HG03025 (cell line): ENCODE measurements at regions not wholly inside any gene's neighbourhood (a gene's known extent, or its start where the extent isn't known, plus 50 kb on each side); places are given as distances from the start of the nearest gene placed in this dataset.

Experiments used
- ATAC-seq: cut with Tn5 transposase; IDR thresholded peaks from one replicate; pipeline ENCODE4 v1.9.1; 2021; ENCODE audit warnings: mild to moderate bottlenecking, moderate library complexity; ENCODE audit not compliant: unreplicated experiment, low FRiP score

GRCh38 chr12:92539976-92540781, 162.6 kb upstream of the PLEKHG7 start:
- ATAC-seq, result no peak

- ATAC-seq, result no peak
Observed at GRCh38 chr12:92539110-92539749, 163.6 kb upstream of the PLEKHG7 start.

GRCh38 chr12:92537290-92537960, 165.4 kb upstream of the PLEKHG7 start:
- ATAC-seq, result no peak

DNA sequence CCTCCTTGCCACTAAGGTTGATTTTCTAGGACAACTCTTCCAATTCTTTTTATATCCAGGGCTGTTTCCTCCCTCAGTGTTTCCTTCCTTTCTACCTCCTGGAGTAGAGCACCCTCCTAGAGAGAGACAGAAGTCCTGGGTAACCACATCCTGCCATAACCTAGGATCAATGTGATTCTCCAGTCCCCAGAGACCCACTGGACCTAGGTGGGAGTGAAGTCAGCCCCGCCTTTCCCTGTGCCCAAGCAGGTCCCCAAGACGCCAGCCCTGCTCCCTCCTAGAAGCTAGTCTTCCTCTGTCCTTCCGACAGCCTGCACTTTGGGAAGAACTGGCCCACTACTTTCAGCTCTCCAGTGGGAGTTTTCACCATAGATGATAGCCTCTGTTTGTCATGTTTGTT, 166.8 kb upstream of the PLEKHG7 start:
- no peak for ATAC-seq

GRCh38 chr12:92533280-92533890, 169.4 kb upstream of the PLEKHG7 start:
- ATAC-seq, result no peak

DNA sequence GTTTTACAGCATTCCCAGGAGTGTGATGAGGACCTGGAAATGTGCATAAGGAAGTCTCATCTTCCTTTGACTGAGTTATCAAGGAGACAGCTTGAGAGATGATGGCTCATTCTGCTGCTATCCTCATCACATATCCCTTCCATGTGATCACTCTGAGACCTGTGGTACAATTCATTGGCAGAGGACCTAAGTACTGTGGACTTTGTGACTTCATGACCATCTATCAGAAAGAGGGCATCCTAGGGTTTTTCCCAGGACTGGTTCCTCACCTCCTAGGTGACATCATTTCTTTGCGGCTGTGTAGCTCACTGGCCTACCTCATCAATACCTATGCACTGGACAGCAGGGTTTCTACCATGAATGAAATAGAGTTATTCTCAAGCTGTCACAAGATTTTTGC, 172.1 kb upstream of the PLEKHG7 start:
- ATAC-seq, result no peak

- no peak for ATAC-seq
Observed at GRCh38 chr12:92529944-92530343, 172.8 kb upstream of the PLEKHG7 start.

DNA sequence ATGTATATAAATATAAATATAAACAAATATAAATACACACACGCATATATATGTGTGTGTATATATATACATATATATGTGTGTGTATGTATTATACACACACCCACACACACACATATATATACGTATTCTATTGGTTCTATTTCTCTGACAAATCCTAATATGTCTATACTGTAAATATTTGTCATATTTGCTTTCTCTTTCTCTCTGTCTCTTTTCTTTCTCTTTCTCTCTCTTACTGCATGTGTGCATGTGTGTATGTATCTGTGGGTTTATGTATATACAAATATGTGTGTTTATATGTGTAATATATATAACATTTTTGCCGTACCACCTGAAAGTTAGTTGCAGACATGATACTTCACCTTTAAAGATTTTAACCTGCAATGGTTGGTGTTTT, 174.2 kb upstream of the PLEKHG7 start:
- ATAC-seq, result no peak

DNA sequence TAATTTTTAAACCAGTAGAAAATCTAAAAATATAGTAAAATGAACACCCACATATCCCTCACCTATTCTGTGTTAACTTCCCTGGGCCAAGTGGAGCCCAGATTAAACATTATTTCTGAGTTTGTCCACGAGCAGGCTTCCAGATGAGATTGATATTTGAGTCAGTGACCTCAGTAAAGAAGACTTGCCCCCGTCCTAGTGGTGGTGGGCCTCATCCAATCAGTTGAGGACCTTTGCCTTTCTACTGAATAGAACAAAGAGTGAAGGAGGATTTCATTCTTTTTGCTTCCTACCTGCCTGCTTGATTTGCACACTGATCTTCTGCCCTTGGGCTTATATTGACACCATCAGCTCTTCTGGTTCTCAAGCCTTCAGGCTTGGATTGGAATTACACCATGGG, 174.7 kb upstream of the PLEKHG7 start:
- no peak for ATAC-seq

DNA sequence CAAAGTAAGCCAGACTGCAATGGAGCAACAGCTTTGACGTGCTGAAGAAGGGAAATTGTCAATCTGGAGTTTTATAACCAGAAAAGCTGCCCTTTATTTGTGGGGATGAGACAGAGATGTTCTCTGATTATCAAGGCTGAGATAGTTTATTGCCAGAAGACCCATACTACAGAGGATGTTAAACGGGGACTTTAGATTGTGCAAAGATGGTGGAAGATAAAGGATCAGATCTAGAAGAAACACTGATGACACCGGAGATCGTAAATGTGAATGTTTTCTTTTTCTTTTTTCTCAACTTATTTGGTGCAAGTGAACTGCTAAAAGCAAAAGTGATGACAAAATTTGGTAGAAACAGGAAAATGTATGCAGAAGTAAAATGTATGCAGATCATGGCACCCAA, 178.3 kb upstream of the PLEKHG7 start:
- no peak for ATAC-seq

DNA sequence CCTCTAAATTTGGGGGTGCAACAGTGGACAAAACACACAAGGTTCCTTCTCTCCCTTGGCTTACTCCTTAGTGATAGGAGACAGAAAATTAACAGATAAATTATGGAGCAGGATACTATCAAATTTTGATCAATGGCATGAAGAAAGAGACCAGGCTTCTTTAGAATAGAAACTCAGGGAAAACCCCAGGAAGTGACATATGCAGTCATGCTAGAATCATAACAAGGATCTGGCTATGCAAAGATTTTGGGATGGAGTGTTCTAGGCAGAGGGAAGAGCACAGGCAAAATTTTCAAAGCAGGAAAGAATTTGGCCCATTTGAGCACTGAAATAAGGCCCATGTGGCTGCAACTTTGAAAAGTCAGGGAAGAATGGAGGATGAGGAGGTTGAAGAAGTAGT, 182.3 kb upstream of the PLEKHG7 start:
- ATAC-seq, result no peak

GRCh38 chr12:92519284-92519683, 183.5 kb upstream of the PLEKHG7 start:
- ATAC-seq, result no peak

- ATAC-seq, result no peak
Observed at GRCh38 chr12:92518071-92518470, 184.7 kb upstream of the PLEKHG7 start.

DNA sequence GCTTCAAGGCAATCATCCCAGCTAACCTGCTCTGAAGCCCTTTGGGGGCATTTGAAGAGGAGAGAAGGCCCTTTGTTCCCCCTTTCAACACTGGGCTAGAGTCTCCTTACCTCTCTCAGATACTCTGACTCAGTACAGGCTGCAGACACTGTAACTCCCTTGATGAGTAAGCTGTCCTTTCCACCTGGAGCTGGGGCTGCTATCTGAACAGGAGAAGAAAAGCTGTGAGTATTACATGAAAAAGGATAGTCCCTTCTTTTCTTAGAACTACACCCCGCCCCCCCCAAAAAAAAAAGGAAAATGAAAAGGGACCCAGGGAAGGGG, 186.6 kb upstream of the PLEKHG7 start:
- no peak for ATAC-seq

DNA sequence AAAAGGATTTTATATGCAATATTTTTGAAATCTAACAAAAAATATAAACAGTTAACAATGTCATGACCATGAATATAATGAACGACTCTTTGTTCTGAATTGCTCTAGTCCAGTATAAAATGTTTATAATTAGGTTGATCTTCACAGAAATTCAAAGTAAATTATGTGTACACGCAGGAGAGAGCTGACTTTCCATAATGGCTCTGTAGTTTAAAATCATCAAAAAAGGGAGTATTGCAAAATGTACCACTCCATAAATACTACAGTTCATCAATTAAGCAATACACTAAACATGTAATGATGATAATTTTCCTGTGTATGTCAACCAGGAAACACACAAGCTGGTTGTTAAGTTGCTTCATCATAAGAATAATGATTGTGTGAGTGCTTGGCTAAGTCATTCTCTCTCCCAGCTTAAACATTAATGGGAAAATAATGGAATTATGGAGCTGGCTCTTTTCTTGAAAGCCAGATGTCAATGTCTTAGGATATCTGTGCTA, 189.5 kb upstream of the PLEKHG7 start:
- ATAC-seq, result no peak

- no peak for ATAC-seq
Observed at GRCh38 chr12:92511786-92512185, 191.0 kb upstream of the PLEKHG7 start.

DNA sequence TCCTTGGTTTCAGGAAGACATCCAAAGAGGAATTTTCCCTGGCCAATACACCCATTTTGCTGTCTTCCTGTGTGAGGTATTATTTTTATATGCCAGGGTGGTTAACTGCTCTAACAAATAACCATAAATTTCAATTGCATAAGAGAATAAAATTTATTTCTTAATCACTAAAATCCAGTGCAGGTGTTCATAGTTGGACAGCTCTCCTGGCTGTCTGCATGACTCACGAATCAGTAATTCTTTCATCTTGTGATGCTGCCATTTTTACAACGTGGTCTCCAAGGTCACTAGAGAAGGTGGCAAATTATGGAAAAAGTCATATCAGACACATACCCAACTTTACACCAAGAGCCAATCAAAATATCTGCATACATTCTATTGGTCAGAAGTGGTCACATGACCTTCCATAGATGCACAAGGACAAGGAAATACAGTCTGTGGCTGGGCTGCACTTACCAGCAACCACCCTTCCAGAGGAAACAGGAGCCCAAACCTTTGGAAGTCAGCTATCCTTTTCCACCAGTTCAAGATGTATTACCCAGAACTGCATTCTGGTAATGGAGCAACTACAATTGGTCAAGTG, 193.5 kb upstream of the PLEKHG7 start:
- no peak for ATAC-seq

GRCh38 chr12:92506891-92507290, 195.9 kb upstream of the PLEKHG7 start:
- ATAC-seq, result no peak

GRCh38 chr12:92506460-92506859, 196.3 kb upstream of the PLEKHG7 start:
- no peak for ATAC-seq

DNA sequence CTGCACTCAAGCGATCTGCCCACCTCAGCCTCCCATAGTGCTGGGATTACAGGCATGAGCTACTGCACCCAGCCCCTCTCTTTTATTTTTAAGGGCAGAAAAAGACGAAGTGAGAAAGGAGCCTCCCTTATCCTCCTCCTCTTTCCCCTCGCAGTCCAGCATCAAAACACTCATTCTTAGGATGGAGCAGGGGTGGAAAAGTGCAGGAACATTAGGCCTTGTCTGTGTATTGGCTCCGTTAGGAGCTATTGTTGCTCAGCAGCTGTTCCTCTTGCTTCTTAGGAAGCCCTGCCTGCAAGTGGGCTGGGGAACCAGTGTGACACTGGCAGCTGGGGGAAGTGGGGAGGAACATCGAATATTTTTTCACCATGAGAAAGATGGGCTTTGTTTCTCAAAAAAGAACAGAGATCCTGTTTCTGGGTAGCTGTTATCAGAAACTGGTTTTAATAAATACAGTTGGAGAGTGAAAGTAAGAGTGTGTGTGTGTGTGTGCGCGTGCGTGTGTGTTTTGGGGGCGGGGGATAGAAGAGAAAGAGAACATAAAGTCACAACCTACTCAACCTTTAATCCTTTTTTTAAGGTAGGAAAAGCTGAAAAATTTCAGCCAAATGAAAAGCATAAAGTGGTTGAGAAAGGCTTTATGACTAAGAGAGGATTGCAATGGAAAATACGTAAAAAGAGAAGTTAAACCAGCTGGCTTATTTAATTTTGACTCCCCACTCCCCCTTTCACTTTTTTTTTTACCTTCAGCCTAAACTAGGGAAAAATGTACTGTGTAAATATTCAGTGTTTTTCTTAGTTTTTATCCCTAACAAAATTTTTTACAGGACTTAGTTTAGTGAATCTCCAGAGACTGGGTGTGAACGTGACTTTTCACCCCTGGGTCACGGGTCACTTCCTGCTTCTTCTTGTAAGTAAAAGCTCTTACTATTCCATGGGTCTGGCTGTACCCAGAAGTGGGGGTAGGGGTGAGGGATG, 197.2 kb upstream of the PLEKHG7 start:
- no peak for ATAC-seq
